ENCODE measurements at regions not wholly inside any gene's neighbourhood (a gene's known extent, or its start where the extent isn't known, plus 50 kb on each side); places are given as distances from the start of the nearest gene placed in this dataset.

- H3K27ac Mint-ChIP-seq = no peak overlapping the region
- intact Hi-C loops (cut with micrococcal nuclease) = no loop called here
- no peak for DNase-seq
- no peaks in the 10 kb centered on the region for H3K36me3 Mint-ChIP-seq (ENCODE audit: low read depth)
- no peaks in the 10 kb centered on the region for H3K9me3 Mint-ChIP-seq
- no peaks in the 10 kb centered on the region for H3K4me1 Mint-ChIP-seq (ENCODE audit: low read depth)
- ChIA-PET POLR2A (no interaction called here), CTCF (interaction anchor here (1.4 kb wide), 1 partner anchor 247 kb away, joined by 3 read pairs; no protein-coding TSS in a partner anchor)
- TF ChIP-seq, protein P1, sequence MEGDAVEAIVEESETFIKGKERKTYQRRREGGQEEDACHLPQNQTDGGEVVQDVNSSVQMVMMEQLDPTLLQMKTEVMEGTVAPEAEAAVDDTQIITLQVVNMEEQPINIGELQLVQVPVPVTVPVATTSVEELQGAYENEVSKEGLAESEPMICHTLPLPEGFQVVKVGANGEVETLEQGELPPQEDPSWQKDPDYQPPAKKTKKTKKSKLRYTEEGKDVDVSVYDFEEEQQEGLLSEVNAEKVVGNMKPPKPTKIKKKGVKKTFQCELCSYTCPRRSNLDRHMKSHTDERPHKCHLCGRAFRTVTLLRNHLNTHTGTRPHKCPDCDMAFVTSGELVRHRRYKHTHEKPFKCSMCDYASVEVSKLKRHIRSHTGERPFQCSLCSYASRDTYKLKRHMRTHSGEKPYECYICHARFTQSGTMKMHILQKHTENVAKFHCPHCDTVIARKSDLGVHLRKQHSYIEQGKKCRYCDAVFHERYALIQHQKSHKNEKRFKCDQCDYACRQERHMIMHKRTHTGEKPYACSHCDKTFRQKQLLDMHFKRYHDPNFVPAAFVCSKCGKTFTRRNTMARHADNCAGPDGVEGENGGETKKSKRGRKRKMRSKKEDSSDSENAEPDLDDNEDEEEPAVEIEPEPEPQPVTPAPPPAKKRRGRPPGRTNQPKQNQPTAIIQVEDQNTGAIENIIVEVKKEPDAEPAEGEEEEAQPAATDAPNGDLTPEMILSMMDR (IDR thresholded peaks at IDR 0.05) = no peak
- peaks cover 12% of the 10 kb centered on the region for H3K27me3 Mint-ChIP-seq
- no peak overlapping the region for H3K4me3 Mint-ChIP-seq
- ATAC-seq = no peak
These were observed 257.9 kb upstream of the AKR1E2 start for GRCh38 chr10:4568086-4568485.

DNA sequence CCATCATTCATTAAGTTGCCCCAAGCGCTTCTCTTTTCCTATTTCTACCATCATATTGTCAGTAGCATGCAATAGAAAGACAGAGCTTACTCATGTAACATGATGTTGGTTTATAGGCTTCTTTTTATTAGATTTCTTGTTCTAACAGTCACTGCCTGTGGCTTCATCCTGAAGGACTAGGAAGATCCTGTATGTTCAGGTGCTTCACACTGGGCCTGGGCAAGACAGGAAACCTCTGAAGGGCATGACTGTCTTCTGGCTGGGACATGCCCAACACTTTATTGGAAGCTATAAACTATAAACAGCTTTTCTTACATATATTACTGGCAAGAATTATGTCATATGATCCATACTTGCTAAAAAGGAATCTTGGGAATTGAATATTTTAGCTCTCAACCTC, 258.4 kb upstream of the AKR1E2 start:
- intact Hi-C loops (cut with micrococcal nuclease) = no loop called here
- POLR2A ChIA-PET = no interaction called here
- no peak for ATAC-seq

GRCh38 chr10:4566011-4566410, 260.0 kb upstream of the AKR1E2 start:
- Mint-ChIP-seq H3K27ac (no peak overlapping the region), H3K9me3 (no peaks in the 10 kb centered on the region), H3K36me3 (ENCODE audit: low read depth) (no peaks in the 10 kb centered on the region), H3K4me1 (ENCODE audit: low read depth) (no peaks in the 10 kb centered on the region), H3K27me3 (peaks cover 16% of the 10 kb centered on the region), H3K4me3 (no peak overlapping the region)
- TF ChIP-seq, protein P1 (IDR thresholded peaks at IDR 0.05) = no peak
- ChIA-PET CTCF (no interaction called here), POLR2A (no interaction called here)
- intact Hi-C loops (cut with micrococcal nuclease) = no loop called here
- no peak for DNase-seq
- no peak for ATAC-seq

More for the DNA sequence above, 258.4 kb upstream of the AKR1E2 start:
- no peaks in the 10 kb centered on the region for H3K36me3 Mint-ChIP-seq (ENCODE audit: low read depth)
- no peak for DNase-seq
- H3K4me3 Mint-ChIP-seq = no peak overlapping the region
- no peaks in the 10 kb centered on the region for H3K9me3 Mint-ChIP-seq
- H3K27ac Mint-ChIP-seq = no peak overlapping the region
- peaks cover 13% of the 10 kb centered on the region for H3K27me3 Mint-ChIP-seq
- TF ChIP-seq, protein P1 (IDR thresholded peaks at IDR 0.05) = no peak
- CTCF ChIA-PET = interaction anchor here (1.4 kb wide), 1 partner anchor 247 kb away, joined by 3 read pairs; no protein-coding TSS in a partner anchor
- no peaks in the 10 kb centered on the region for H3K4me1 Mint-ChIP-seq (ENCODE audit: low read depth)

- Mint-ChIP-seq H3K27me3 (peaks cover 16% of the 10 kb centered on the region), H3K36me3 (ENCODE audit: low read depth) (no peaks in the 10 kb centered on the region), H3K27ac (no peak overlapping the region), H3K4me3 (no peak overlapping the region), H3K4me1 (ENCODE audit: low read depth) (no peaks in the 10 kb centered on the region), H3K9me3 (peaks cover 3% of the 10 kb centered on the region)
- intact Hi-C loops (cut with micrococcal nuclease) = no loop called here
- POLR2A ChIA-PET = no interaction called here
- no peak for DNase-seq
- TF ChIP-seq, protein P1 (IDR thresholded peaks at IDR 0.05) = no peak
- ATAC-seq = no peak
- CTCF ChIA-PET = interaction anchor here (1.4 kb wide), 1 partner anchor 10 kb away, joined by 3 read pairs; no protein-coding TSS in a partner anchor
These were observed 264.7 kb upstream of the AKR1E2 start for GRCh38 chr10:4561296-4561695.

DNA sequence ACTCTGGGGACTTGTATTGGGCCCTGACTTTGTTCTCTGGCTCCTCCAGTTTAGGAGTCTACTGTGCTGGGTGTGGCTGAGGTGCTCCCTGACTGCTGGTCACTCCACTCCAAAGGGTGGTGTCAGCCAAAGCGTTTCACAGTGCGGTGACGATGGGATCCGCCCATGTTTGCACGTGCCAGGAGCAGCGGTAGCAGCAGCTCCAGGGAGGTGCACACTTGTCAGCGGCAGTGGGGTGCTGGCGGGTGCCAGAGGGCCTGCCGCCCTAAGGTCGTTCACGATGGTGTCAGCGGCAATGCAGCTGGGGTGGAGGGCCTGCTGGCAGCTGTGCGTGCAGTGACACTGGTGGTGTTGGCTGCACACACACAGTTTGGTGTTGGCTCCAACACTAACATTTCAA, 268.5 kb upstream of the AKR1E2 start:
- ChIA-PET POLR2A (no interaction called here), CTCF (interaction anchor here (1.3 kb wide), 1 partner anchor 721 kb away, joined by 3 read pairs; no protein-coding TSS in a partner anchor)
- Mint-ChIP-seq H3K4me1 (ENCODE audit: low read depth) (no peaks in the 10 kb centered on the region), H3K36me3 (ENCODE audit: low read depth) (no peaks in the 10 kb centered on the region), H3K27me3 (peaks cover 10% of the 10 kb centered on the region), H3K27ac (no peak overlapping the region), H3K9me3 (peaks cover 3% of the 10 kb centered on the region), H3K4me3 (no peak overlapping the region)
- ATAC-seq (no peak), DNase-seq (no peak)
- TF ChIP-seq, protein P1 (IDR thresholded peaks at IDR 0.05) = no peak
- intact Hi-C loops (cut with micrococcal nuclease) = no loop called here
